ENCODE measurements at regions not wholly inside any gene's neighbourhood (a gene's known extent, or its start where the extent isn't known, plus 50 kb on each side); places are given as distances from the start of the nearest gene placed in this dataset.

- CTCF ChIA-PET = no interaction called here
- no peak overlapping the region for H3K27ac Mint-ChIP-seq (ENCODE audit: unreplicated experiment)
- no TSS peak for BruUV-seq (replicated peaks)
- intact Hi-C loops (cut with micrococcal nuclease; ENCODE audit: unreplicated experiment) = no loop called here
- H3K4me3 Mint-ChIP-seq (ENCODE audit: low read depth, unreplicated experiment) = no peak overlapping the region
- no peak for TF ChIP-seq CTCF (IDR thresholded peaks at IDR 0.05; ENCODE audit: unreplicated experiment)
- no peaks in the 10 kb centered on the region for H3K4me1 Mint-ChIP-seq (ENCODE audit: low read depth, unreplicated experiment)
- H3K36me3 Mint-ChIP-seq (ENCODE audit: insufficient read depth, unreplicated experiment) = no peaks in the 10 kb centered on the region
- DNase-seq = no peak
- H3K9me3 Mint-ChIP-seq (ENCODE audit: low read depth, unreplicated experiment) = no peaks in the 10 kb centered on the region
- peaks cover 69% of the 10 kb centered on the region for H3K27me3 Mint-ChIP-seq (ENCODE audit: unreplicated experiment)
Observed at GRCh38 chr11:121769191-121769590, 316.4 kb upstream of the SORL1-AS1 start.

GRCh38 chr11:121767433-121767832 is 314.7 kb upstream of the SORL1-AS1 start:
- Mint-ChIP-seq H3K9me3 (ENCODE audit: low read depth, unreplicated experiment) (no peaks in the 10 kb centered on the region), H3K27ac (ENCODE audit: unreplicated experiment) (no peak overlapping the region), H3K4me1 (ENCODE audit: low read depth, unreplicated experiment) (no peaks in the 10 kb centered on the region), H3K27me3 (ENCODE audit: unreplicated experiment) (peaks cover 69% of the 10 kb centered on the region), H3K36me3 (ENCODE audit: insufficient read depth, unreplicated experiment) (no peaks in the 10 kb centered on the region), H3K4me3 (ENCODE audit: low read depth, unreplicated experiment) (no peak overlapping the region)
- DNase-seq = no peak
- intact Hi-C loops (cut with micrococcal nuclease; ENCODE audit: unreplicated experiment) = no loop called here
- BruUV-seq (replicated peaks) = no TSS peak
- TF ChIP-seq CTCF (IDR thresholded peaks at IDR 0.05; ENCODE audit: unreplicated experiment) = no peak
- CTCF ChIA-PET = no interaction called here

- Mint-ChIP-seq H3K27me3 (ENCODE audit: unreplicated experiment) (peaks cover 69% of the 10 kb centered on the region), H3K4me3 (ENCODE audit: low read depth, unreplicated experiment) (no peak overlapping the region), H3K4me1 (ENCODE audit: low read depth, unreplicated experiment) (no peaks in the 10 kb centered on the region), H3K9me3 (ENCODE audit: low read depth, unreplicated experiment) (no peaks in the 10 kb centered on the region), H3K36me3 (ENCODE audit: insufficient read depth, unreplicated experiment) (no peaks in the 10 kb centered on the region), H3K27ac (ENCODE audit: unreplicated experiment) (no peak overlapping the region)
- BruUV-seq (replicated peaks) = no TSS peak
- intact Hi-C loops (cut with micrococcal nuclease; ENCODE audit: unreplicated experiment) = no loop called here
- CTCF ChIA-PET = no interaction called here
- no peak for DNase-seq
- no peak for TF ChIP-seq CTCF (IDR thresholded peaks at IDR 0.05; ENCODE audit: unreplicated experiment)
Observed at GRCh38 chr11:121766991-121767390, 314.2 kb upstream of the SORL1-AS1 start.

GRCh38 chr11:121766166-121766565 is 313.4 kb upstream of the SORL1-AS1 start:
- no peak for TF ChIP-seq CTCF (IDR thresholded peaks at IDR 0.05; ENCODE audit: unreplicated experiment)
- H3K9me3 Mint-ChIP-seq (ENCODE audit: low read depth, unreplicated experiment) = no peaks in the 10 kb centered on the region
- CTCF ChIA-PET = interaction anchor here (0.7 kb wide), 1 partner anchor 18 kb away, joined by 3 read pairs; no protein-coding TSS in a partner anchor
- no peak for DNase-seq
- no peaks in the 10 kb centered on the region for H3K36me3 Mint-ChIP-seq (ENCODE audit: insufficient read depth, unreplicated experiment)
- peaks cover 60% of the 10 kb centered on the region for H3K27me3 Mint-ChIP-seq (ENCODE audit: unreplicated experiment)
- H3K4me3 Mint-ChIP-seq (ENCODE audit: low read depth, unreplicated experiment) = no peak overlapping the region
- BruUV-seq (replicated peaks) = no TSS peak
- H3K4me1 Mint-ChIP-seq (ENCODE audit: low read depth, unreplicated experiment) = no peaks in the 10 kb centered on the region
- no peak overlapping the region for H3K27ac Mint-ChIP-seq (ENCODE audit: unreplicated experiment)
- intact Hi-C loops (cut with micrococcal nuclease; ENCODE audit: unreplicated experiment) = no loop called here

All from Calu3 (cell line).